ENCODE measurements at regions not wholly inside any gene's neighbourhood (a gene's known extent, or its start where the extent isn't known, plus 50 kb on each side); places are given as distances from the start of the nearest gene placed in this dataset.

- CTCF ChIA-PET, result no interaction called here
- no peak overlapping the region for H3K27ac ChIP-seq (ENCODE audit: low read length)
- no TSS peak for BruUV-seq (replicated peaks)
- in situ Hi-C loops (cut with HindIII; ENCODE audit: low pct_unique_long_range_greater_than_20kb, low sequenced_read_pairs), result no loop called here
- intact Hi-C loops (cut with micrococcal nuclease; ENCODE audit: unreplicated experiment), result no loop called here
- no peaks in the 10 kb centered on the region for H3K36me3 ChIP-seq (ENCODE audit: control insufficient read depth, insufficient read depth, low read length)
- DNase-seq (ENCODE audit: low read depth, low spot score) (no peak), ATAC-seq (no peak)
- TF ChIP-seq SIN3A (IDR thresholded peaks at IDR 0.05; ENCODE audit: borderline replicate concordance, insufficient read depth, low read depth, low read length), result no peak
- no peak for TF ChIP-seq CTCF (IDR thresholded peaks at IDR 0.05)
- TF ChIP-seq POLR2AphosphoS5 (IDR thresholded peaks at IDR 0.05; ENCODE audit: low read depth, low read length), result no peak
- TF ChIP-seq REST (IDR thresholded peaks at IDR 0.05; ENCODE audit: insufficient read depth in 1 of 2, low read depth in 2 of 2, low read length in 1 of 2), result no peak
- no peak for TF ChIP-seq TCF7L2 (IDR thresholded peaks at IDR 0.05; ENCODE audit: low read depth, low read length)
- no peaks in the 10 kb centered on the region for H3K4me1 ChIP-seq (ENCODE audit: control insufficient read depth, insufficient read depth, low read length)
- H3K27me3 ChIP-seq (ENCODE audit: control insufficient read depth, insufficient read depth, low read length), result no peaks in the 10 kb centered on the region
- no peak overlapping the region for H3K4me3 ChIP-seq (ENCODE audit: low read depth in 2 of 2, low read length in 2 of 2)
- POLR2A ChIA-PET, result no interaction called here
- no peaks in the 10 kb centered on the region for H3K9me3 ChIP-seq (ENCODE audit: control insufficient read depth, insufficient read depth, low read depth, low read length)
Observed at GRCh38 chrX:16476009-16476408, 173.9 kb upstream of the S100G start.

- ChIA-PET POLR2A (no interaction called here), CTCF (no interaction called here)
- Histone ChIP-seq H3K4me1 (ENCODE audit: control insufficient read depth, insufficient read depth, low read length) (no peaks in the 10 kb centered on the region), H3K36me3 (ENCODE audit: control insufficient read depth, insufficient read depth, low read length) (no peaks in the 10 kb centered on the region), H3K27ac (ENCODE audit: low read length) (no peak overlapping the region), H3K4me3 (ENCODE audit: low read depth in 2 of 2, low read length in 2 of 2) (no peak overlapping the region), H3K27me3 (ENCODE audit: control insufficient read depth, insufficient read depth, low read length) (no peaks in the 10 kb centered on the region), H3K9me3 (ENCODE audit: control insufficient read depth, insufficient read depth, low read depth, low read length) (no peaks in the 10 kb centered on the region)
- intact Hi-C loops (cut with micrococcal nuclease; ENCODE audit: unreplicated experiment) (no loop called here), in situ Hi-C loops (cut with HindIII; ENCODE audit: low pct_unique_long_range_greater_than_20kb, low sequenced_read_pairs) (no loop called here)
- BruUV-seq (replicated peaks), result no TSS peak
- DNase-seq (ENCODE audit: low read depth, low spot score) (no peak), ATAC-seq (no peak)
- TF ChIP-seq POLR2AphosphoS5 (IDR thresholded peaks at IDR 0.05; ENCODE audit: low read depth, low read length) (no peak), SIN3A (IDR thresholded peaks at IDR 0.05; ENCODE audit: borderline replicate concordance, insufficient read depth, low read depth, low read length) (no peak), CTCF (IDR thresholded peaks at IDR 0.05) (no peak), TCF7L2 (IDR thresholded peaks at IDR 0.05; ENCODE audit: low read depth, low read length) (no peak), REST (IDR thresholded peaks at IDR 0.05; ENCODE audit: insufficient read depth in 1 of 2, low read depth in 2 of 2, low read length in 1 of 2) (no peak)
Observed at GRCh38 chrX:16476692-16477091, 173.3 kb upstream of the S100G start.
